Endodermal cell (in vitro differentiated cells): ENCODE measurements at regions not wholly inside any gene's neighbourhood (a gene's known extent, or its start where the extent isn't known, plus 50 kb on each side); places are given as distances from the start of the nearest gene placed in this dataset.

Experiments used
- DNase-seq: peaks from one replicate; pipeline ENCODE4 v3.0.0-alpha.2; 2017
- H3K27ac ChIP-seq: 2 replicates; pipeline ENCODE4 v1.5.1; 2013; ENCODE audit warnings: mild to moderate bottlenecking, low read depth, low read length, moderate library complexity
- H3K27me3 ChIP-seq: 2 replicates; pipeline ENCODE4 v1.6.1; 2013; ENCODE audit warnings: mild to moderate bottlenecking, low read length, moderate library complexity; ENCODE audit not compliant: insufficient read depth, control insufficient read depth, poor library complexity, severe bottlenecking
- H3K36me3 ChIP-seq: 2 replicates; pipeline ENCODE4 v1.7.0; 2013; ENCODE audit warnings: mild to moderate bottlenecking, low read length, moderate library complexity; ENCODE audit not compliant: control insufficient read depth, insufficient read depth
- H3K4me1 ChIP-seq: one replicate; pipeline ENCODE4 v1.7.0; 2013; ENCODE audit warnings: low read length; ENCODE audit not compliant: control insufficient read depth, insufficient read depth
- H3K4me3 ChIP-seq: 2 replicates; pipeline ENCODE4 v1.5.1; 2013; ENCODE audit warnings: mild to moderate bottlenecking, low read length, moderate library complexity
- H3K9ac ChIP-seq: 2 replicates; pipeline ENCODE4 v1.6.1; 2013; ENCODE audit warnings: mild to moderate bottlenecking, low read length, moderate library complexity; ENCODE audit not compliant: poor library complexity, severe bottlenecking; ENCODE audit errors: extremely low read depth
- H3K9me3 ChIP-seq: 2 replicates; pipeline ENCODE4 v1.6.1; 2013; ENCODE audit warnings: mild to moderate bottlenecking, low read length, moderate library complexity; ENCODE audit not compliant: control insufficient read depth
- H3K27ac Mint-ChIP-seq: 2 replicates; pipeline ENCODE4 v1.8.0; 2020; ENCODE audit warnings: mixed read lengths
- H3K27me3 Mint-ChIP-seq: 2 replicates; pipeline ENCODE4 v1.8.0; 2021; ENCODE audit warnings: mild to moderate bottlenecking, mixed read lengths; ENCODE audit not compliant: insufficient read depth
- H3K36me3 Mint-ChIP-seq: 2 replicates; pipeline ENCODE4 v1.8.0; 2020; ENCODE audit warnings: low read depth, mixed read lengths
- H3K4me1 Mint-ChIP-seq: 2 replicates; pipeline ENCODE4 v1.8.0; 2020; ENCODE audit warnings: mixed read lengths
- H3K4me3 Mint-ChIP-seq: 2 replicates; pipeline ENCODE4 v1.8.0; 2020; ENCODE audit warnings: mild to moderate bottlenecking, moderate library complexity, mixed read lengths
- H3K9me3 Mint-ChIP-seq: 2 replicates; pipeline ENCODE4 v1.8.0; 2020; ENCODE audit warnings: mild to moderate bottlenecking, mixed read lengths
- WGBS, 2 experiments: methylation state at CpG; one replicate each; pipeline versions ENCODE4 v1.1.5 to v1.1.7; 2013; ENCODE audit warnings: missing lambda C conversion rate in 2 of 2, mixed read lengths in 1 of 2; ENCODE audit not compliant: insufficient coverage in 1 of 2, insufficient read length in 1 of 2; 5-methylcytosine and 5-hydroxymethylcytosine counted together
- TF ChIP-seq, protein P1 (sequence below): fragments of 200-600 bp; sonication (generic); conservative IDR thresholded peaks from 2 replicates; pipeline ENCODE4 v1.5.0; 2021; ENCODE audit warnings: antibody characterized with exemption, mild to moderate bottlenecking

- peaks cover 25% of the 10 kb centered on the region for H3K9me3 ChIP-seq
- H3K27me3 ChIP-seq: no peaks in the 10 kb centered on the region
- Mint-ChIP-seq H3K27ac (no peak overlapping the region), H3K4me1 (no peaks in the 10 kb centered on the region), H3K4me3 (no peak overlapping the region), H3K9me3 (peaks cover 26% of the 10 kb centered on the region), H3K36me3 (no peaks in the 10 kb centered on the region), H3K27me3 (no peaks in the 10 kb centered on the region)
- H3K27ac ChIP-seq: no peak overlapping the region
- WGBS, 2 experiments: 93 to 100% methylated on average over 1 to 4 of the region's 4 CpGs
- H3K4me1 ChIP-seq: no peaks in the 10 kb centered on the region
- no peak overlapping the region for H3K4me3 ChIP-seq
- H3K36me3 ChIP-seq: no peaks in the 10 kb centered on the region
- TF ChIP-seq, protein P1, sequence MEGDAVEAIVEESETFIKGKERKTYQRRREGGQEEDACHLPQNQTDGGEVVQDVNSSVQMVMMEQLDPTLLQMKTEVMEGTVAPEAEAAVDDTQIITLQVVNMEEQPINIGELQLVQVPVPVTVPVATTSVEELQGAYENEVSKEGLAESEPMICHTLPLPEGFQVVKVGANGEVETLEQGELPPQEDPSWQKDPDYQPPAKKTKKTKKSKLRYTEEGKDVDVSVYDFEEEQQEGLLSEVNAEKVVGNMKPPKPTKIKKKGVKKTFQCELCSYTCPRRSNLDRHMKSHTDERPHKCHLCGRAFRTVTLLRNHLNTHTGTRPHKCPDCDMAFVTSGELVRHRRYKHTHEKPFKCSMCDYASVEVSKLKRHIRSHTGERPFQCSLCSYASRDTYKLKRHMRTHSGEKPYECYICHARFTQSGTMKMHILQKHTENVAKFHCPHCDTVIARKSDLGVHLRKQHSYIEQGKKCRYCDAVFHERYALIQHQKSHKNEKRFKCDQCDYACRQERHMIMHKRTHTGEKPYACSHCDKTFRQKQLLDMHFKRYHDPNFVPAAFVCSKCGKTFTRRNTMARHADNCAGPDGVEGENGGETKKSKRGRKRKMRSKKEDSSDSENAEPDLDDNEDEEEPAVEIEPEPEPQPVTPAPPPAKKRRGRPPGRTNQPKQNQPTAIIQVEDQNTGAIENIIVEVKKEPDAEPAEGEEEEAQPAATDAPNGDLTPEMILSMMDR: no peak
- no peak for DNase-seq
- no peak overlapping the region for H3K9ac ChIP-seq
Observed at GRCh38 chr9:79111653-79112052, 460.1 kb upstream of the TLE4 start.

GRCh38 chr9:79115176-79115575 lies 456.6 kb upstream of the TLE4 start:
- Histone ChIP-seq H3K36me3 (no peaks in the 10 kb centered on the region), H3K27ac (no peak overlapping the region), H3K4me1 (peaks cover under 1% of the 10 kb centered on the region), H3K27me3 (no peaks in the 10 kb centered on the region), H3K9me3 (peaks cover 2% of the 10 kb centered on the region), H3K9ac (no peak overlapping the region), H3K4me3 (no peak overlapping the region)
- TF ChIP-seq, protein P1: no peak
- no peaks in the 10 kb centered on the region for H3K27me3 Mint-ChIP-seq
- DNase-seq: no peak
- no peaks in the 10 kb centered on the region for H3K9me3 Mint-ChIP-seq
- H3K27ac Mint-ChIP-seq: no peak overlapping the region
- no peaks in the 10 kb centered on the region for H3K4me1 Mint-ChIP-seq
- no peak overlapping the region for H3K4me3 Mint-ChIP-seq
- WGBS, 2 experiments: 79 to 93% methylated on average over 2 to 4 of the region's 4 CpGs
- no peaks in the 10 kb centered on the region for H3K36me3 Mint-ChIP-seq

- TF ChIP-seq, protein P1: no peak
- Histone ChIP-seq H3K4me3 (no peak overlapping the region), H3K9me3 (no peaks in the 10 kb centered on the region), H3K36me3 (no peaks in the 10 kb centered on the region), H3K27ac (no peak overlapping the region), H3K27me3 (no peaks in the 10 kb centered on the region), H3K9ac (no peak overlapping the region), H3K4me1 (peaks cover 6% of the 10 kb centered on the region)
- no peaks in the 10 kb centered on the region for H3K27me3 Mint-ChIP-seq
- no peak for DNase-seq
- H3K4me3 Mint-ChIP-seq: no peak overlapping the region
- no peaks in the 10 kb centered on the region for H3K36me3 Mint-ChIP-seq
- no peaks in the 10 kb centered on the region for H3K9me3 Mint-ChIP-seq
- no peak overlapping the region for H3K27ac Mint-ChIP-seq
- H3K4me1 Mint-ChIP-seq: no peaks in the 10 kb centered on the region
- 91 to 92% methylated on average over 2 to 3 of the region's 3 CpGs for WGBS, 2 experiments
Observed at GRCh38 chr9:79116041-79116440, 455.7 kb upstream of the TLE4 start.
